GM18907 (cell line): ENCODE measurements at regions not wholly inside any gene's neighbourhood (a gene's known extent, or its start where the extent isn't known, plus 50 kb on each side); places are given as distances from the start of the nearest gene placed in this dataset.
"Not testable (repeated sequence)": the region's sequence is repeated elsewhere in the genome, so short reads cannot be mapped to it uniquely, and the experiment has no call there.

Experiments
- ATAC-seq: cut with Tn5 transposase; IDR thresholded peaks from one replicate; pipeline ENCODE4 v1.9.1; 2021; ENCODE audit warnings: mild to moderate bottlenecking, moderate library complexity; ENCODE audit not compliant: unreplicated experiment

DNA sequence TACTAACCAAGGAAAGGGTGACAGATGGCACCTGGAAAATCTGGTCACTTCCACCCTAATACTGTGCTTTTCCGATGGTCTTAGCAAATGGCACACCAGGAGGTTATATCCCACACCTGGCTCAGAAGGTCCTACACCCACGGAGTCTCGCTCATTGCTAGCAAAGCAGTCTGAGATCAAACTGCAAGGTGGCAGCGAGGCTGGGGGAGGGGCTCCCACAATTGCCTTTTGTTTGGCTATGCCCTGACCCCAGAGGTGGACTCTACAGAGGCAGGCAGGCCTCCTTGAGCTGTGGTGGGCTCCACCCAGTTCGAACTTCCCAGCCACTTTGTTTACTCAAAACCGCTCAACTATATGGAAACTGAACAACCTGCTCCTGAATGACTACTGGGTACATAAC, 50.3 kb upstream of the UGT2B15 start:
- ATAC-seq, result not testable (repeated sequence)

DNA sequence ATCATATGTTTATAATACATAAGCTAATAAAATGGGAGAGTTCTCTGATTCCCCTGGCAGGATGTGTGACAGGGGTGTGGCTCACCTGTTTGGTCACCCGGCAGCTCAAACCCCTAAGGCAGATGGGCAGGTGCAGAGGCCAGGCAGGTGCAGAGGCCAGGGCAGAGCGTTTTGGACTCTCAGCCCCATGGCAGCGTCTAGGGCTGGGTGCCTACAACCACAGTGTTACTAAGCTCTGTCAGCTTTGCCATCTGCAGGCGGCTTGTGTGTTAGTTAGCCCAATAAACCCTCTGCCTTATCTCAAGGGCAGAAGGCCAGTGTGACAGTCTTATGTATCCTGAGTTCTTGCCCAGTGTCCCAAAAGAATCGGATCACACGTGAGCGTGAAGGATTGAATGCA, 54.0 kb upstream of the UGT2B15 start:
- no peak for ATAC-seq

GRCh38 chr4:68724922-68725321, 54.5 kb upstream of the UGT2B15 start:
- no peak for ATAC-seq

DNA sequence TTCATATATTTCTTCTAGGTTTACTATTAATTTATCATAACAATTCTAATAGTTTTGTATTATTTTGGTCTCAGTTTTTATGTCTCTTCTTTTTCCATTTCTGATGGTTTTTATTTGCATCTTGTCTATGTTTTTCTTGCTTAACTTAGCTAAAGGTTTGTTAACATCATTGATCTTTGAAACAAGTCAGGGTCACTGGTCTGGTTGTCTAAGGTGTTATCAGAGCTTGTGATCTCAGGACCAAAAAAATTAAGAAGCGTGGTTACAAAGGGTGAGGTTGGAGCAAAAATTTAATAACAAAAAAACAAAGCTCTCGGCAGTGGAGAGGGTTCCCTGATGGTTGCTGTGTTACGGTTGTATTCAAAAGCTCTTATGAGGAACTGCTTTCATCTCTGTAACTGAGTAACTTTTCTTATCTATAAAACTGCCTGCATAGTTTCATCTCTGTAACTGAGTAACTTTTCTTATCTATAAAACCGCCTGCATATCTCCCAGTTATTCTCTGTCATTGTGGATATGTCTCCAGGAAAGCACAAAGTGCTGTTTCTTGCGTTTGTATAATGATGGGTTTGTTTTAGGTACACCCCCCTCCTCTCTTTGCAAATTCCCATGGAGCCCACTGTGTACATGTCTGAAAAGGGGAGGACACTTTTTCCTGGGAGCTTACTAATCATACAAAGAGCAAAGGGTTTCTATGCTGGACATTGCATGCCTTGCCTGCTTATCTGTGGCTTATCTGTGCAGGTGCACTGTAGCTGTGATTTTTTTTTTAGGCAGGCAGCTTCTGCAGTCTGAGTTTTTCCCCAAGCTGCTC, 62.4 kb upstream of the UGT2B15 start:
- peak; percentile 97 for ATAC-seq

DNA sequence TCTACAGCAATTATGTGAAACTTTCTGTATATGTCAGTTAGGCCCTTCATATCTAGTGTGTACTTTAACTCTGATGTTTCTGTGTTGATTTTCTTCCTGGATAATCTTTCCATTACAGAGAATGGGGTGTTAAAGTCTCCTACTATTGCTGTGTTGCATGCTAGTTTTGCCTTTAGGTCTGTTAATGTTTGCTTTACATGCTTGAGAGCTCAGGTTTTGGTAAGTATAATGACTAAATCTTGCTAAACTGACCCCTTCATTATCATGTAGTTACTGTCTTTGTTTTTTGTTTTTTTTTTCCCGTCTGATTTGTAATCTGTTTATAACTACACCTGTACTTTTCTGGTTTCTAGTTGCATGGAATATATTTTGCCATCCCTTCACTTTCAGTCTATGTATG, 63.6 kb upstream of the UGT2B15 start:
- ATAC-seq, result peak; percentile 69

DNA sequence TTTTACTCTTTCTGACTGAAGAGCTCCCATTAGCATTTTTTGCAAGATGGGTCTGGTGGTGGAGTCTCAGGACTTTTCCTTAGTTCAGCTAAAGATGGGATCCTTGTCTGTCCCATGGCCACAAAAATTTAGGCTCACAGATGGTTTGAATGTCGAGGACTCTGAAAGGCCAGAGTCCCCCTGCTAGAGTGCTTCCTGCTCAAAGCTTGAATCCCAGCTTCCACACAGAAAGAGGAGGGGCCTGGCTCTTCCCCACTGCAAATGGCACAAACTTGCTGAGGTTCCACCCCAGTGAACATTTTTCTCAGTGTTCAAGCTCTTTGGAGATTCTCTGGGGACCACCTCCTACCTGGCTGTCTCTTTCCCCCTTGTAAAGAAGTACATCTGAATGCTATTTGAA, 64.7 kb upstream of the UGT2B15 start:
- no peak for ATAC-seq

- ATAC-seq, result no peak
These were observed 66.4 kb upstream of the UGT2B15 start for GRCh38 chr4:68736813-68737212.

- ATAC-seq, result no peak
These were observed 67.6 kb upstream of the UGT2B15 start for GRCh38 chr4:68738036-68738435.

DNA sequence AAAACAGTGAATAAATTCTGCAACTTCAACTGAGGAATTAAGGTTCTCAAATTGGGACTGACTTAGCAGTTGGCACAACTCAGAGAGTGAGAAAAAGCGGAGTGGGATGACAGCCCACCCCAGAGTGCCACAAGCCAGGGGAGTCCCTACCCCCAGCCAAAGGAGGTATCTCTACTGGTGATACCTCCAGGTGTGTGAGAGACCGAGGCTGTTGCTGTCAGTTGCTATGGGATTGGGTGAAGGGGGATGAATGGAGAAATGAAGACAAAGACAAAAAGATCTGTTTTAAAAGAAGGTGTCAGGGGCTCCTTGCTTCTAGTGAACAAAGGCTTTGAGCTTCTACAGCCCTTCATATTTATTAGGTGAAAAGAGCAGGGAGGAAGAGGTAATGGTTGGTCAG, 71.4 kb upstream of the UGT2B10 start:
- no peak for ATAC-seq

DNA sequence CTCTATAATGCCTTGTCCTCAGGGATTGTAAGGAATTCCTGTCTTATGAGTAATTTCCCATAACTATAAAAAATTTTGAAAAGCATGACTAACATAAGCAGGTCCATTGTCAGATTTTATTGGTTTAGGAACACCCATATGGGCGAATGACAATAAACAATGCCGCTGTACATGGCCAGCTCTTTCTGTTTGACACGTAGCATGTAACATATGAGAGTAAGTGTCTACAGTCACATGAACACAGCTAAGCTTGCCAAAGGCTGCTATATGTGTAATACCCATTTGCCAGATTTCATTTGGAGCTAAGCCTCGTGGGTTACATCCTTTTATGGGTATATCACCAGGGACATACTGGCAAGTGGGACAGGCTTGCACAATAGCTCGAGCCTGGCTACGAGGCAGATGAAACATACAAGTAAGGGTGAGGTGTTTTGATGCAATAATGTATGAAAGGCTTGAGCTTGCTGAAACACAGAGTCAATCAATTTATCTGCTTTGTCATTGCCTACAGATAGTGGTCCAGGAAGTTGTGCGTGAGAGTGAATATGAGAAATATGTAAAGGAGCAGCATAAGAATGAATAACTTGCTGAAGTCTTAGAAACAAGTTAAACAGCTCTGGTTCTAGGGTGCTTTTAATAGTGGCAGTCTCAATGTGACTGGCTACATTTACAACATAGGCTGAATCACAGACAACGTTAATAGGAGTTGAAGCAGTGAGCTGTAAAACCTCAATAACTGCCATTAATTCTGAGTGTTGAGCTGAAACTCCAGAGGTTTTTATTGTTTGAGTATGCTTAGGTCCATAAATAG, 67.4 kb upstream of the UGT2B10 start:
- no peak for ATAC-seq

DNA sequence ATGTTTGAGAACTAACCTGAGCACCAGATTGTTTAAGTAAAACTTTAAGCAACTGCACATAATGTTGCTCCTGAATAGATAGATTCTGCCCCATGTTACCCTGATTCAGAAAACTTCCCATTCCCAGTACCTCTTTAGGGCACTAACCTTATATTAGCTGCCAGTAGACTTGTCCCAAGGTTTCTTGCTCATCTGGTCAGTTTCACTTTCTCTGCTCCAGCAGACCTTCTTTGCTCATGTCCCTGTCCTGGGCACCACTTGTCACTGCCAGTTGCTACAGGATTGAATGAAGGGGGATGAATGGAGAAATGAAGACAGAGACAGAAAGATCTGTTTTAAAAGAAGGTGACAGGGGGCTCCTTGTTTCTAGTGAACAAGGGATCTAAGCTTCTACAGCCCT, 65.2 kb upstream of the UGT2B10 start:
- ATAC-seq, result no peak

- ATAC-seq, result no peak
These were observed 64.7 kb upstream of the UGT2B10 start for GRCh38 chr4:68751138-68751537.

DNA sequence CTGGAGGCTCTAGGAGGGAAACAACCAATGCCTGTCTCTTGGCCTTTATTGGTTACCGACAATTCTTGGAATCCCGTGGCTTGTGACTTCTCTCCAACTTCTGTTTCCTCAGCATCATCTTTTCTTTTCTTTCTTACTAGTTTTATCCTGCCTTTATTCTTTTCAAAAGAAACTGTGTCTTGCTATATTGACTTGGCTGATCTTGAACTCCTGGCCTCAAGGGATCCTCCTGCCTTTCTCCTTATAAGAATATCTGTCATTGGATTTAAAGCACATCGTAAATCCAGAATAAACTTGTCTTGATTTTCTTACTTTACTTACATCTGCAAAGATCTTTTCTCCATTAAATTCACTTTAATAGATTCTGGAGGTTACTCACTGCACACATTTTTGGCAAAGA, 49.9 kb upstream of the UGT2B10 start:
- no peak for ATAC-seq
